DND-41 (cell line): ENCODE measurements at regions not wholly inside any gene's neighbourhood (a gene's known extent, or its start where the extent isn't known, plus 50 kb on each side); places are given as distances from the start of the nearest gene placed in this dataset.
"Not testable (repeated sequence)": the region's sequence is repeated elsewhere in the genome, so short reads cannot be mapped to it uniquely, and the experiment has no call there.

ENCODE experiments used
- CTCF ChIP-seq: IDR thresholded peaks from 2 replicates; pipeline ENCODE4 v1.5.1; 2012; ENCODE audit warnings: borderline replicate concordance, low read length, moderate library complexity, mild to moderate bottlenecking; ENCODE audit not compliant: poor library complexity, severe bottlenecking; ENCODE audit errors: extremely low read depth
- EZH2 ChIP-seq: IDR thresholded peaks from 3 replicates; pipeline ENCODE4 v1.6.1; 2012; ENCODE audit warnings: borderline replicate concordance, low read depth, mild to moderate bottlenecking, moderate library complexity, low read length, inconsistent platforms; ENCODE audit not compliant: severe bottlenecking

DNA sequence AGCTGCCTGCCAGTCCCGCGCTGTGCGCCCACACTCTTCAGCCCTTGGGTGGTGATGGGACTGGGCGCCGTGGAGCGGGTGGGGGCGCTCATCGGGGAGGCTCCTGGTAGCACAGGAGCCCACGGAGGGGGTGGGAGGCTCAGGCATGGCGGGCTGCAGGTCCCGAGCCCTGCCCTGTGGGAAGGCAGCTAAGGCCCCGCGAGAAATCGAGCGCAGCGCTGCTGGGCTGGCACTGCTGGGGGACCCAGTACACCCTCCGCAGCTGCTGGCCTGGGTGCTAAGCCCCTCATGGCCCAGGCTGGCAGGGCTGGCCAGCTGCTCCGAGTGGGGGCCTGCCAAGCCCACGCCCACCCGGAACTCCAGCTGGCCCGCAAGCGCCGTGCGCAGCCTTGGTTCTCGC is 403.7 kb upstream of the NUDT12 start:
- not testable (repeated sequence) for TF ChIP-seq CTCF, EZH2
